Right renal pelvis (tissue), 4 donors: ENCODE measurements at regions not wholly inside any gene's neighbourhood (a gene's known extent, or its start where the extent isn't known, plus 50 kb on each side); places are given as distances from the start of the nearest gene placed in this dataset.
"Not testable (repeated sequence)": the region's sequence is repeated elsewhere in the genome, so short reads cannot be mapped to it uniquely, and the experiment has no call there.

Experiments used
- DNase-seq, 4 donors: peaks; one replicate each; pipeline ENCODE4 v3.0.0-alpha.2; 2013; ENCODE audit warnings: low read depth in 4 of 4, low spot score in 3 of 4, missing footprints in 1 of 4

GRCh38 chr1:55466373-55466772 is 251.2 kb upstream of the USP24 start:
- DNase-seq = no peak

- no peak for DNase-seq
These were observed 249.4 kb upstream of the USP24 start for GRCh38 chr1:55464550-55464949.

- DNase-seq = no peak
These were observed 248.8 kb upstream of the USP24 start for GRCh38 chr1:55463814-55464475.

GRCh38 chr1:55457874-55458273 is 242.7 kb upstream of the USP24 start:
- no peak for DNase-seq

GRCh38 chr1:55456971-55457370 is 241.8 kb upstream of the USP24 start:
- no peak for DNase-seq

- no peak for DNase-seq
These were observed 233.1 kb upstream of the USP24 start for GRCh38 chr1:55448261-55448660.

- DNase-seq = no peak
These were observed 232.3 kb upstream of the USP24 start for GRCh38 chr1:55447488-55447887.

GRCh38 chr1:55446351-55446750 is 231.2 kb upstream of the USP24 start:
- DNase-seq = no peak

- no peak for DNase-seq
These were observed 230.3 kb upstream of the USP24 start for GRCh38 chr1:55445416-55445815.

- DNase-seq = no peak
These were observed 229.5 kb upstream of the USP24 start for GRCh38 chr1:55444667-55445066.

- no peak for DNase-seq
These were observed 228.2 kb upstream of the USP24 start for GRCh38 chr1:55443175-55443915.

GRCh38 chr1:55441489-55441888 is 226.3 kb upstream of the USP24 start:
- DNase-seq = no peak

GRCh38 chr1:55437692-55438091 is 222.5 kb upstream of the USP24 start:
- DNase-seq = no peak

GRCh38 chr1:55430720-55431119 is 215.6 kb upstream of the USP24 start:
- not testable (repeated sequence) for DNase-seq

- not testable (repeated sequence) for DNase-seq
These were observed 215.0 kb upstream of the USP24 start for GRCh38 chr1:55430206-55430605.

- DNase-seq = no peak
These were observed 214.1 kb upstream of the USP24 start for GRCh38 chr1:55428944-55429931.

- DNase-seq = no peak
These were observed 213.1 kb upstream of the USP24 start for GRCh38 chr1:55428231-55428630.

- no peak for DNase-seq
These were observed 212.4 kb upstream of the USP24 start for GRCh38 chr1:55427606-55428005.

- DNase-seq = no peak
These were observed 211.5 kb upstream of the USP24 start for GRCh38 chr1:55426619-55427018.

- DNase-seq = no peak
These were observed 211.0 kb upstream of the USP24 start for GRCh38 chr1:55426156-55426555.

- no peak for DNase-seq
These were observed 210.3 kb upstream of the USP24 start for GRCh38 chr1:55425310-55425930.
